GM19452 (cell line): ENCODE measurements at regions not wholly inside any gene's neighbourhood (a gene's known extent, or its start where the extent isn't known, plus 50 kb on each side); places are given as distances from the start of the nearest gene placed in this dataset.

Experiments used
- ATAC-seq: cut with Tn5 transposase; IDR thresholded peaks from one replicate; pipeline ENCODE4 v1.9.1; 2021; ENCODE audit not compliant: unreplicated experiment

DNA sequence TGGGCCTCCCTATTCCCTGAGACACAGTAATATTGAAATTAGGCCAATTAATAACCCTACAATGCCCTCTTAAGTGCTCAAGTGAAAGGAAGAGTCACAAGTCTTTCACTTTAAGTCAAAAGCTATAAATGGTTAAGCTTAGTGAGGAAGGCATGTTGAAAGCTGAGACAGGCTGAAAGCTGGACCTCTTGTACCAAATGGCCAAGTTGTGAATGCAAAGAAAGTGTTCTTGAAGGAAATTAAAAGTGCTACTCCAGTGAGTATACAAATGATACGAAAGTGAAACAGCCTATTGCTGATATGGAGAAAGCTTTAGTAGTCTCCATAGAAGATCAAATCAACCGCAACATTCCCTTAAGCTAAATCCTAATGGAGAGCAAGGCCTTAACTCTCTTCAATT is 140.8 kb downstream of the PTCSC3 start:
- no peak for ATAC-seq

DNA sequence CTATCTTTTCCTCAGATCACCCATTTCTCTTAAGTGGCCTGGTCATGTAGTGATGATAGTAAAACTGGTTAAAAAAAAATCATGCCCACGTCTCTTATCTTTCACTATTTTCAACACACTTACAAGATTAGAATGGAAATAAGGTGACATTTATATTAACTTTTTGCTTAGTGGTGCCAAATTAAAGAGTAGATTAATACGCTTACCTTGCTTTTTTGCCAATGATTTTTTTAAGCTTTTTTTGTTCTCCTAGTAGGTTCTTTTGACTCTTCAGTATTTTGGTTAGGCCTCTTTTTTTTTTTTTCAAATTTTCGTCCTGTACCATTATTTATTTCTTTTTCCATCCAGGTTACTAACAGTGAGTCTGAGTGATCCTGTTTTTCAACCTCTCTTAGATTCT is 147.9 kb downstream of the PTCSC3 start:
- no peak for ATAC-seq

- no peak for ATAC-seq
Measured at GRCh38 chr14:36028218-36028617, 148.3 kb downstream of the PTCSC3 start.

DNA sequence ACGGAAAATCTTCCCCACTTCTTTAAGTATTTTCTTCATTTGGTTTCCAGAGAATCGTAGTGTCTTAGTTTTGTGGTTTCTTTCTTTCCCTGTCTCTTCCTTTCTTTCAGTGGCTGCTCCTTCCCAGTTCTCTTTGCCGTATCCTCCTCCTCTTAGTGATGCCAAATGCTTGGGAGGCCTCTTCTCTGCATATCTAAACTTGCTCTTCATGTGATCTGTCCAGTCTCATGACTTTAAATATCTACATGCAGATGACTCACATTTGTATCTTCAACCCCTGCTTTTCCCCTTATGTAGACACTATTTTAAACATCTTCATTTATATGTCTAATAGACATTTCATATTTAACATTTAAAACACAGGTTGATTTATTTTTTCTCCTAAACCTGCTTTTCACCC is 149.2 kb downstream of the PTCSC3 start:
- ATAC-seq, result no peak

- ATAC-seq, result peak; percentile 43
Measured at GRCh38 chr14:36022765-36023410, 153.6 kb downstream of the PTCSC3 start.

DNA sequence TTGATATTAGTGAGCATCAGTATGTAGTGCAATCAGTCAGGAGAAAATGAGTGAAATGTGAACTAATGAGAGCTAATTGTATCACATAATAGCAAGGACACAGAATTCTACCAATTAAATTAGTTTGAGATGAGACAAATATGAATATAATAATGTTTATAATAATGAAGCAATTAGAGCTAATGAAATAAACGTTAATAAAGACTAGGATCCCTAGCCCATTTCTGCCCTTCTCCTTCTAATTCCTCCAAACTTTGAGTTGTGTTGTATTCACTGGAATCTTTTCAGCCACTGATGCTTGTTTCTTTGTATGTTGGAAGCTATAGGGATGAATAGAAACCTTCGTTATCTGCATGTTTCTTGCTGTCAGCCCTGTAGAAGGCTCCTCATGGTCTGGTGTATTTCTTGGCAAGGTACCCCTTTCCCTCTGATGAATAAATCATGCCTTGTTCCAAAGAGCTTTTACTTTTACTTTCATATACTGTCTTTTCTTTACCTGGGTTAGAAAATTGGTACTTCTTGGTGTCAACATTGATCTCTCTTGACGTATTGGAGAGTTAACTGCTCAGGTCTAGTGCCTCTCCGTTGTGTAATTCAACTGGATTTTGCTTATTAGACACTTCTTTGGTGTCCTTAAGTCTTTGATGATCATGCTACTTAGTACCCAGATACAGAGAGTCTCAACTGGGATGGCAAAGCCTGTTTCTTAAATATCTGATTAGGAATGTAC is 154.8 kb downstream of the PTCSC3 start:
- ATAC-seq, result peak; percentile 29

- peak; percentile 48 for ATAC-seq
Measured at GRCh38 chr14:36021030-36021422, 155.5 kb downstream of the PTCSC3 start.

- ATAC-seq, result no peak
Measured at GRCh38 chr14:36020120-36021029, 156.1 kb downstream of the PTCSC3 start.

- no peak for ATAC-seq
Measured at GRCh38 chr14:36019126-36019525, 157.4 kb downstream of the PTCSC3 start.

GRCh38 chr14:36014236-36014635 is 162.3 kb downstream of the PTCSC3 start:
- ATAC-seq, result no peak

GRCh38 chr14:36013483-36013882 is 163.0 kb downstream of the PTCSC3 start:
- no peak for ATAC-seq

GRCh38 chr14:36012621-36013020 is 163.9 kb downstream of the PTCSC3 start:
- no peak for ATAC-seq

DNA sequence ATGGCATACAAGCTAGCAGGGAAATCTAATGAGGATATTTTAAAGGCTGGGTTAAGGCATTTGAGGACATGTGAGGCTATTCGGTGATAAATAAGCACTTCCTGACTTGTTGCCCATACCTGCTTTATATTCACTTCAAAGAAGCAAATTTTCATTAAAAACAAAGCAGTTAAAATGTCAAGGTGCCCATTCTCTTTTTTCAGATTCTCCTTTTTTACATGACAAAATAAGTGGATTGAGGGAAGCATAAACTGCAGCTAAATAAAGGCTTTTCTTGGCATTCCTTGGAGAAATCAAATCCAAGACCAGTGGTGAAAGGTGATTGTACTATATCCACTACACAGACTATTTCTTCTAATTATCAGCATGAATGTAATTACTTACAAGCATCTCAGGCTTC is 166.9 kb downstream of the PTCSC3 start:
- no peak for ATAC-seq

DNA sequence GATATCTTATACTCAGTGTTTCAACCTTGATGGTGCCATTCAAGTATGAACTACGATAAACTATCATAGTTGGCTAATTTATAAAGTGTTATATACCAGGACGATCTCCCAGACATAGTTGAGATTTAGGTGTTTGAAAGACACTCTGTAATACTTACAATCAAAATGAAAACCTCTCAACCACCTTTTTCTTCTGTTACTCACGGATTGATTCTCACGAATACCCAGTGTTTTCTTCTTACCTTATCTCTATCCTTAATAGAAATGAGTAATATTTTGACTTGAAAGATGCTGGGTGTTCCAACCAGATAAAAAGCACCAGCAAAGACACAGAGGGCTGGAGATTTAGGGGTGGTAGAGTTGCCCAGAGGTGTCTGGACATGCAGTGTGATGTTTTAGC is 169.9 kb downstream of the PTCSC3 start:
- no peak for ATAC-seq

DNA sequence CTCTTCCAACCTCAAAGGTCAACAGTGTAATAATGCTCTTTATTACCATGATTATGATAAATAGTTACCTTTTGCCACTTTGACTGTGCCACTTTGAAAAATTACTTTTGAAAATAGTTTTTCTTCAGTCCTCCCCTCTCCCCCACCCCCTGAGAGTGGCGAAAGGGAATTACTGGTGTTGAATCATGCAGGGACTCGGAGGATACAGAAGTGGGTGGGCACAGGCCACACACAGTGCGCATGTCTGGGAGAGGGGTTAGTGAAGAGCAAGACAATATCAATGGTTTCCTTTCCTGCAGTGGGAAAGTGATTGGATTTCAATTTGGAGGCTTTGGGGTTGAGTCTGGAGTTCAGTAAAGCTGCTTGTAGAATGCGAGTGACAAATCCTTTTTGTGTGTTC is 170.9 kb downstream of the PTCSC3 start:
- no peak for ATAC-seq

DNA sequence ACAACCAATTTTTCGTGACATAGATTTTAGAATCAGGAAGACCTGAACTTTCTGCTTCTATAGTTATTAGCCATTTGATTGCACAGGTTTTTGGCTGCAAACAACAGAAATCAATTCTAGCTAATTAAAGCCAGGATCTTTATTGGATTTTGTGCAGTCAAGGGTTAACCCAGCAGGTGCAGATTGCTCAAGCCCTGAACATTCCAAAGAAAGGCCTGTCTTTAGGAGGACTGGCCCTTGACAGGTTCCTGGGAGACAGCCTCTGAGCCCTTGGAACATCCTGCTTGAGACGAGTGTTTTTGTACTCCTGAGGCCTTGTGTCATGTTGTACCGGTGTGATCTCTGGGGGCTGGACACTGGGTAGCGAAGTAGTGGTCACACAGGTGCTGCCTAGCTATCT is 174.6 kb downstream of the PTCSC3 start:
- no peak for ATAC-seq

GRCh38 chr14:35999294-35999693 is 173.2 kb downstream of the BRMS1L start:
- no peak for ATAC-seq

GRCh38 chr14:35998303-35998702 is 172.2 kb downstream of the BRMS1L start:
- no peak for ATAC-seq

- ATAC-seq, result no peak
Measured at GRCh38 chr14:35993684-35993960, 167.5 kb downstream of the BRMS1L start.

GRCh38 chr14:35992816-35993683 is 166.9 kb downstream of the BRMS1L start:
- ATAC-seq, result no peak

DNA sequence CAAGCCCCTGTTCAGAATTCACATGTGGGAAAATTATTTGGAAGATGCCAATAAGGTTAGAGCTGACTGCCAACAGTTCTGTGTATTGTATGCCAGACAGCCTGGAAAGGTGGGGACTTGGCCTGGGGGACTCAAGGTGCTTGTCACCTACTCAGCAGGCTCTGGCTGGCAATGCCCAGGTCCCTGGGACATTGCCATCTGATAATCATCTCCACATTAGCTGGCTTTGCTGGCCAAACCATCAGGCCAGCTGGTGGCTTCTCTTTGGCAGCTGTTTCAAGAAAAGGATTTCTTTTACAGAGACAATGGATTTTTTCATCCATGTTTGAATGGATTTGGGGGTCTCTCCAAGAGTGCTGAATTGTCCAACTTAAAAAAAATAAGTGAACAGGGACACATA is 165.2 kb downstream of the BRMS1L start:
- ATAC-seq, result no peak
